Muscle of leg (tissue), 3 donors: ENCODE measurements at regions not wholly inside any gene's neighbourhood (a gene's known extent, or its start where the extent isn't known, plus 50 kb on each side); places are given as distances from the start of the nearest gene placed in this dataset.
A peak's percentile ranks its signal among the peaks of the same experiment; 100 is the strongest.
"Not testable (repeated sequence)": the region's sequence is repeated elsewhere in the genome, so short reads cannot be mapped to it uniquely, and the experiment has no call there.

Source experiments
- DNase-seq: peaks from one replicate; pipeline ENCODE4 v3.0.0; 2013
- H3K27ac ChIP-seq: one replicate; pipeline ENCODE4 v1.5.1; 2013; ENCODE audit warnings: mild to moderate bottlenecking, low read length, control low read depth
- H3K27me3 ChIP-seq: one replicate; pipeline ENCODE4 v1.6.1; 2013; ENCODE audit warnings: low read length; ENCODE audit not compliant: control insufficient read depth, insufficient read depth
- H3K36me3 ChIP-seq: one replicate; pipeline ENCODE4 v1.6.1; 2013; ENCODE audit warnings: low read length; ENCODE audit not compliant: control insufficient read depth, insufficient read depth
- H3K4me1 ChIP-seq: one replicate; pipeline ENCODE4 v1.6.1; 2013; ENCODE audit warnings: low read length; ENCODE audit not compliant: control insufficient read depth, insufficient read depth
- H3K4me3 ChIP-seq: one replicate; pipeline ENCODE4 v1.5.1; 2013; ENCODE audit warnings: low read length, control low read depth
- H3K9me3 ChIP-seq: replicated peaks from 2 replicates; pipeline ENCODE4 v1.6.1; 2013; ENCODE audit warnings: low read depth, low read length; ENCODE audit not compliant: control insufficient read depth
- WGBS: methylation state at CpG from one replicate; pipeline ENCODE4 v1.1.5; 2013; ENCODE audit warnings: missing lambda C conversion rate; ENCODE audit not compliant: insufficient coverage; 5-methylcytosine and 5-hydroxymethylcytosine counted together

GRCh38 chr9:26132746-26133312 is 454.6 kb upstream of the TUSC1 start:
- no peak overlapping the region for H3K4me3 ChIP-seq
- H3K9me3 ChIP-seq: no peaks in the 10 kb centered on the region
- no peaks in the 10 kb centered on the region for H3K4me1 ChIP-seq
- no peaks in the 10 kb centered on the region for H3K36me3 ChIP-seq
- no peaks in the 10 kb centered on the region for H3K27me3 ChIP-seq
- 28% methylated on average over 4 of the region's 4 CpGs for WGBS
- DNase-seq: peak; percentile 84
- no peak overlapping the region for H3K27ac ChIP-seq

DNA sequence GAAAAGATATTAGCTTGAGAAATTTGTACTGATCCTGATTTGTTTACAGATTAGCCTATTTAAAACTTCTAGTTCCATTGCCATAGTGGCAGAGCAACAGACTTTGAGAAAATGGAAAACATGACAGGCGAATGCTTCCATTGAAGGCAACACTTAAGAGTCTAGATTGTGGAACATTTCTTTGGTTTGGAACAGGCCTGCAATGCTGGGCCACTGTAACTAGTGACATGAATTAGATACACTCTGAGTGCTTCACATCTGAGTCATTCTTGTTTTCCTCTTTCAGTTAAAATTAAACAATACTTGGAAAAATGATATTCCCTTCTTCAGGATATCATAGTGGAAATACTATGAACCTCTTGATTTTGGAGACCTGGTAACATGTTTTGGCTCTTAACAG is 453.6 kb upstream of the TUSC1 start:
- Histone ChIP-seq H3K27me3 (no peaks in the 10 kb centered on the region), H3K36me3 (no peaks in the 10 kb centered on the region), H3K4me1 (no peaks in the 10 kb centered on the region), H3K9me3 (no peaks in the 10 kb centered on the region), H3K27ac (no peak overlapping the region), H3K4me3 (no peak overlapping the region)
- peak; percentile 69 for DNase-seq
- WGBS: no CpG with 5 or more reads among the region's 1 CpG

GRCh38 chr9:26129217-26129616 is 451.0 kb upstream of the TUSC1 start:
- Histone ChIP-seq H3K4me1 (no peaks in the 10 kb centered on the region), H3K36me3 (no peaks in the 10 kb centered on the region), H3K27ac (no peak overlapping the region), H3K4me3 (no peak overlapping the region), H3K9me3 (no peaks in the 10 kb centered on the region), H3K27me3 (no peaks in the 10 kb centered on the region)
- WGBS: no CpG with 5 or more reads among the region's 2 CpGs
- peak; percentile 87 for DNase-seq

GRCh38 chr9:26125693-26126092 is 447.4 kb upstream of the TUSC1 start:
- Histone ChIP-seq H3K9me3 (no peaks in the 10 kb centered on the region), H3K4me1 (no peaks in the 10 kb centered on the region), H3K36me3 (no peaks in the 10 kb centered on the region), H3K4me3 (no peak overlapping the region), H3K27ac (no peak overlapping the region), H3K27me3 (no peaks in the 10 kb centered on the region)
- no CpG with 5 or more reads among the region's 5 CpGs for WGBS
- peak; percentile 5 for DNase-seq

DNA sequence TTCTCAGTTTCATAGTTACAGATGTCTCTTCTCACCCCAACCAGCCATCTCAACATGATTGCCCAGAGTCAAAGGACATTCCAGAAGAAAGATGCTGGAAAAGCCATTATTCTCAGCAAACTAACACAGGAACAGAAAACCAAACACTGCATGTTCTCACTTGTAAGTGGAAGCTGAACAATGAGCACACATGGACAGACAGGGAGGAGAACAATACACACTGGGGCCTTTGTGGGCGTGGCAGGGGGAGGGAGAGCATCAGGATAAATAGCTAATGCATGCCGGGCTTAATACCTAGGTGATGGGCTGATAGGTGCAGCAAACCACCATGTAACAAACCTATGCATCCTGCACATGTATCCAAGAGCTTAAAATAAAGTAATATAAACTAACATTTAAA is 437.8 kb upstream of the TUSC1 start:
- not testable (repeated sequence) for H3K27me3 ChIP-seq, H3K4me3 ChIP-seq, DNase-seq, H3K4me1 ChIP-seq, H3K9me3 ChIP-seq, H3K27ac ChIP-seq, H3K36me3 ChIP-seq
- WGBS: no CpG with 5 or more reads among the region's 2 CpGs

DNA sequence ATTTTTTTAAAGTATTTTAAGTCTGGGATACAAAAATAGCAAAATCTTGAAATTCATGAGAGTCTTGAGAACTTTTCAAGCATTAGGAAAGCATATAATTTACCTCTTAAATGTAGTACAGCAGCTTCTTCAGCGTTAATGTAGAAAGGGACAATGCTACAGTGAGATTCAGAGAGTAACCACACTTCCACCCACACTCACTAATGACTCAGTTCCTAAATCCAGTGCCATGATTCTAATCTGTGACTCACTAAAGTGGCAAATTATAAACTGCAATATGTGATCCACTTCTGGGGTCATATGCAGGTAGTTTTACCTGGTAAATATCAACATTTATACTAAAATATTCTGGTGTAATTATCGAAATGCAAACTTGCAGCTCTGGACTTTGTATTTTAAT is 434.5 kb upstream of the TUSC1 start:
- H3K4me3 ChIP-seq: no peak overlapping the region

GRCh38 chr9:26086396-26086795 is 408.2 kb upstream of the TUSC1 start:
- Histone ChIP-seq H3K9me3 (no peaks in the 10 kb centered on the region), H3K4me1 (no peaks in the 10 kb centered on the region), H3K4me3 (no peak overlapping the region), H3K27ac (no peak overlapping the region), H3K27me3 (no peaks in the 10 kb centered on the region), H3K36me3 (no peaks in the 10 kb centered on the region)
- 80% methylated on average over 1 of the region's 1 CpG for WGBS
- no peak for DNase-seq

More for the DNA sequence above, 434.5 kb upstream of the TUSC1 start:
- Histone ChIP-seq H3K27me3 (no peaks in the 10 kb centered on the region), H3K9me3 (peaks cover 6% of the 10 kb centered on the region), H3K4me1 (no peaks in the 10 kb centered on the region), H3K36me3 (no peaks in the 10 kb centered on the region), H3K27ac (no peak overlapping the region)
- WGBS: no CpG with 5 or more reads among the region's 2 CpGs
- DNase-seq: no peak

GRCh38 chr9:26081847-26082246 is 403.6 kb upstream of the TUSC1 start:
- Histone ChIP-seq H3K9me3 (peaks cover 13% of the 10 kb centered on the region), H3K4me3 (no peak overlapping the region), H3K36me3 (no peaks in the 10 kb centered on the region), H3K4me1 (no peaks in the 10 kb centered on the region), H3K27me3 (no peaks in the 10 kb centered on the region), H3K27ac (no peak overlapping the region)
- WGBS: no CpG with 5 or more reads among the region's 5 CpGs
- no peak for DNase-seq

DNA sequence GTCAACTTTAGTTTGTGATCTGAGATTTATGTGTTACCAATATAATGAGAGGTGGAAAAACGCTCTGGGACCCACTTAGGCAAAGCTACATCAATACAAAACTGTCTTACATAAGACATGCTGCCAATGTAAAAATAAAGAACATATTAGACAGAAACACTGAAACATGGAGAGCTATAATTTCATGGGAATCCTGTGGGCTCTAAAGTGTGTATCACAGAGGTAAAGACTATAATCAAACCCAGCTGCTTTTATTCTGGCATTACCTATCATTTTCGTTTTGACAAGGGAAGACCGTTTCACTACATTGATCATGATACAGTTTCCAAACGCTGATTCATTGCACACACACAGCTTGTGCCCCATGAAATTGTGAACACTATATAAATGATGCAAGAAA is 400.5 kb upstream of the TUSC1 start:
- Histone ChIP-seq H3K4me3 (no peak overlapping the region), H3K4me1 (no peaks in the 10 kb centered on the region), H3K27ac (no peak overlapping the region), H3K36me3 (no peaks in the 10 kb centered on the region), H3K27me3 (no peaks in the 10 kb centered on the region), H3K9me3 (peaks cover 19% of the 10 kb centered on the region)
- no peak for DNase-seq
- no CpG with 5 or more reads among the region's 4 CpGs for WGBS

- 92% methylated on average over 3 of the region's 4 CpGs for WGBS
- no peak for DNase-seq
- no peak overlapping the region for H3K27ac ChIP-seq
- H3K4me1 ChIP-seq: no peaks in the 10 kb centered on the region
- no peak overlapping the region for H3K4me3 ChIP-seq
- H3K36me3 ChIP-seq: no peaks in the 10 kb centered on the region
- H3K27me3 ChIP-seq: no peaks in the 10 kb centered on the region
- H3K9me3 ChIP-seq: peaks cover 22% of the 10 kb centered on the region
Measured at GRCh38 chr9:26077860-26078259, 399.6 kb upstream of the TUSC1 start.

GRCh38 chr9:26067608-26068007 is 389.4 kb upstream of the TUSC1 start:
- no peak overlapping the region for H3K27ac ChIP-seq

More at GRCh38 chr9:26067608-26068007, 389.4 kb upstream of the TUSC1 start:
- H3K9me3 ChIP-seq: no peaks in the 10 kb centered on the region
- no peaks in the 10 kb centered on the region for H3K36me3 ChIP-seq
- DNase-seq: no peak
- no peak overlapping the region for H3K4me3 ChIP-seq
- H3K4me1 ChIP-seq: no peaks in the 10 kb centered on the region
- no CpG with 5 or more reads among the region's 1 CpG for WGBS
- no peaks in the 10 kb centered on the region for H3K27me3 ChIP-seq
